ENCODE measurements at regions not wholly inside any gene's neighbourhood (a gene's known extent, or its start where the extent isn't known, plus 50 kb on each side); places are given as distances from the start of the nearest gene placed in this dataset.

DNA sequence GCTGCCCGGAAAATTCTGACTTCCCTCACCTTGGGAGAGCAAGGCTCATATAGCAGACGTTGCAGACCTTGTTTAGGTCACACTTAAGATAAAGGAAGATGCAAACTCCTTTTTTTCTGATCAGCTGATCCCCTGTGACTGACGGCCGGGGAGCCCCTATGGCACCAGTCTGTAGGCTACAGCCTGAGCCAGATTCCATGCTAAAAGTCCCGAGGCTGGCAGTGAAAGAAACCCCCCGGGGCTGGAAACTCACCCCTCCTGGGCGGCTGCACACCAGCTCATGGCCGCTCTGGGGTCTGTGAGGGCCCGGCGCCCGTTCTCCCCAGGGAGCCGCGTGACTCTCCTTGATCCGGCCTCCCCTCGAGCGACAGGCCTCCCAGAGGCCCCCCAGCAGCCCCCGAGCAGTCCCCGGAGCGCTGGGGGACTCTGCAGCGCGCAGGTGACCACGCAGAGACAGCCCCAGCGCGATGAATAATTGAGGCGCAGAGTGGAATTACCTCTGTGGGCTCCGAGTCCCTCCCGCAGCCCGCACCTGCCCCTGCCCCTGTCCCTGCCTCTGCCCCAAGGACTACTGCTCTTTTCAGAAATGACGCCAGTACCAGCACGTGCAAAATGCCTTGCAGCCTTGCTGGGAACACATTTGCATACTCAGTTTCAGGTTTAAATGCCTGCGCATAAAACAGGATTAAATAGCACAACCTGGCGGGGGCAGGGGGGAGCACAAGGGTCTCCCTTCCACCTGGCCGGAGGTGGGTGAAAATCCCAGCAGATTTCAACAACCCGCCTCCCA, 62.6 kb upstream of the CLDN14 start:
- 12 to 14% (median 12%) methylated on average over 26 to 34 of the region's 34 CpGs for WGBS, 3 donors
- FAIRE-seq (no peak), DNase-seq (no peak)
- Histone ChIP-seq H3K4me3 (ENCODE audit: low read depth in 1 of 3, low read length in 3 of 3) (no peak overlapping the region), H3K27ac (ENCODE audit: low read depth in 1 of 3, low read length in 2 of 3) (no peak overlapping the region), H3K9me3 (ENCODE audit: control insufficient read depth in 2 of 2, insufficient read depth in 1 of 2, low read depth in 1 of 2, low read length in 1 of 2) (no peaks in the 10 kb centered on the region), H3K27me3 (ENCODE audit: control insufficient read depth in 3 of 3, insufficient read depth in 3 of 3, low read length in 3 of 3) (peaks cover 0 to 38% (median 2%) of the 10 kb centered on the region in 3 donors), H3K4me1 (ENCODE audit: control insufficient read depth in 3 of 3, insufficient read depth in 2 of 3, low read depth in 1 of 3, low read length in 2 of 3) (no peaks in the 10 kb centered on the region), H3K36me3 (ENCODE audit: control insufficient read depth in 3 of 3, insufficient read depth in 2 of 3, low read depth in 1 of 3, low read length in 3 of 3) (no peaks in the 10 kb centered on the region)

DNA sequence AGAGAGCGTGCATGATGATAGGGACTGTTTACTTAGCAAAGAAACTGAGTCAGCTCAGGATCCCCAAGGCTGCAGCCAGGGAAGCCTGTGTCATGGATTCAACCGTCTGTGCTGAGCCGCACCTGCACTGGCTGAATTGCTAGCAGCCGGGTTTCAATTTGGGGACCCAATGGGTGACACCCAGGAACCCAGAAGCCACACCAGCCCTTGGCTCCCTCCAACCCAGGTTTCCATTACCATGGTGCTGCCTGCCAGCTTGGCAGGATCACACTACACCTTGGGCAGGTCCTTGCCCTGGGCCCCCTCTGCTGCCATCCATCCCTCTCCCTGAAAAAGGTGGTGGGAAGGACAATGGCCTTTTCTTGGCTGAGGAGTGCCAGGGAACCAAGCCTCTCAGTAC, 64.0 kb upstream of the CLDN14 start:
- FAIRE-seq, result no peak

DNA sequence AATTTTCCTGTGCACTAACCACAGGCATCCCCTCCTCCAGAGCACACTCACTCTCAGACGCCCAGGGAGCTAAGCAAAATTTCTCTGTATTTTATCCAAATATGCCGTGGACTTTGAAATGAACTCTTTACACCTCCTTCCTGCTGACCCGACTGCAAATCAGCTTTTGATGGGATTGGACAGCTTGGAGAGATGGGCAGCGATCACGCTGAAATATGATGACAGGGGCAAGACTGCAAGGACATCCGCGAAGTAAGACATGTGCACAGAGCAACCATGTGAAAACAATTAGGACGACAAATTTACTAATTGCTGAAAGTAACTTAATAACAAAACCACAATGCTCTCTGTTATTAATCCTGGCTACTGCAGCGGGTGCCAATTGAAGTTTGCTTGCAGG, 64.6 kb upstream of the CLDN14 start:
- Histone ChIP-seq H3K4me3 (ENCODE audit: low read depth in 1 of 3, low read length in 3 of 3) (no peak overlapping the region), H3K27me3 (ENCODE audit: control insufficient read depth in 3 of 3, insufficient read depth in 3 of 3, low read length in 3 of 3) (peaks cover 0 to 38% (median 2%) of the 10 kb centered on the region in 3 donors), H3K4me1 (ENCODE audit: control insufficient read depth in 3 of 3, insufficient read depth in 2 of 3, low read depth in 1 of 3, low read length in 2 of 3) (no peaks in the 10 kb centered on the region), H3K27ac (ENCODE audit: low read depth in 1 of 3, low read length in 2 of 3) (no peak overlapping the region), H3K9me3 (ENCODE audit: control insufficient read depth in 2 of 2, insufficient read depth in 1 of 2, low read depth in 1 of 2, low read length in 1 of 2) (no peaks in the 10 kb centered on the region), H3K36me3 (ENCODE audit: control insufficient read depth in 3 of 3, insufficient read depth in 2 of 3, low read depth in 1 of 3, low read length in 3 of 3) (no peaks in the 10 kb centered on the region)
- DNase-seq (no peak), FAIRE-seq (no peak)
- 57 to 66% (median 60%) methylated on average over 9 of the region's 9 CpGs for WGBS, 3 donors

More for the DNA sequence above, 64.0 kb upstream of the CLDN14 start:
- no peak overlapping the region for H3K27ac ChIP-seq (ENCODE audit: low read depth in 1 of 3, low read length in 2 of 3)
- H3K36me3 ChIP-seq (ENCODE audit: control insufficient read depth in 3 of 3, insufficient read depth in 2 of 3, low read depth in 1 of 3, low read length in 3 of 3), result no peaks in the 10 kb centered on the region
- no peak overlapping the region for H3K4me3 ChIP-seq (ENCODE audit: low read depth in 1 of 3, low read length in 3 of 3)
- peaks cover 0 to 38% (median 2%) of the 10 kb centered on the region in 3 donors for H3K27me3 ChIP-seq (ENCODE audit: control insufficient read depth in 3 of 3, insufficient read depth in 3 of 3, low read length in 3 of 3)
- no peaks in the 10 kb centered on the region for H3K4me1 ChIP-seq (ENCODE audit: control insufficient read depth in 3 of 3, insufficient read depth in 2 of 3, low read depth in 1 of 3, low read length in 2 of 3)
- H3K9me3 ChIP-seq (ENCODE audit: control insufficient read depth in 2 of 2, insufficient read depth in 1 of 2, low read depth in 1 of 2, low read length in 1 of 2), result no peaks in the 10 kb centered on the region
- 62 to 77% (median 74%) methylated on average over 4 of the region's 4 CpGs for WGBS, 3 donors
- no peak for DNase-seq

DNA sequence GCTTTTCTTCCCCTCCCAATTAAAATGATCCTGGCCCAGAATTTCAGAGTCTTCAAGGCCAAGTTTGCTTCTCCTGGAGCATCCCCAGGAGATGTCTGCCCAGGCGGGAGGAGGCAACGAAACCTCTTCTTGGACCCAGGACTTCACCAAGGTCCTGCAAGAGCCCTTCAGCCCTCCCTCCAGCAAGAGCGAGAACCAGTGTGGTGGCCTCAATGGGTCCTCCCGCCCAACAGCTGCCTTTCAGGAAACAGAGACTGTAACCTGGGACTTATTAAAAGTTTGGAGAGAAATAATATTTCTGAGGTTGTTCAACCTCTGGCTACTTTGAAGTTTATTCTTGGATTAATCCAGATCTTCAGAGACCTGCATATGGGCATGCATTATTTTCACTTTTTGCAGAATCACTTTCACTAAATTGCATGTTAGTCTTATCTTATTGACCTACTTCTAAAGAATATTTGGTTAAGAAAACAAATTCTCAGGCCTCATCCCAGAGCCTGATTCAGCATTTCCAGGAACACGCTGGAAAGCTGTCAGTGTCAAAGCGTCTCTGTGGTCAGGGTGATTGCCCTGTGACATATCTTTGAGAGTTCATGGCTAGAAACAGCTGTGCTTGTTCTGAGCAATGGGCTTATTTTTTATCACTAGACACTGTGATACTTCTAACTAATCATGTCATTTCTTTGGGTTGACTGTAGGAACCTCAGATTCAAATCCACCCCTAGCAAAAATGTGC, 66.0 kb upstream of the CLDN14 start:
- DNase-seq (no peak), FAIRE-seq (no peak)
- H3K4me3 ChIP-seq (ENCODE audit: low read depth in 1 of 3, low read length in 3 of 3), result no peak overlapping the region
- no peak overlapping the region for H3K27ac ChIP-seq (ENCODE audit: low read depth in 1 of 3, low read length in 2 of 3)
- H3K9me3 ChIP-seq (ENCODE audit: control insufficient read depth in 2 of 2, insufficient read depth in 1 of 2, low read depth in 1 of 2, low read length in 1 of 2), result no peaks in the 10 kb centered on the region
- H3K4me1 ChIP-seq (ENCODE audit: control insufficient read depth in 3 of 3, insufficient read depth in 2 of 3, low read depth in 1 of 3, low read length in 2 of 3), result no peaks in the 10 kb centered on the region
- 60 to 65% (median 63%) methylated on average over 6 of the region's 6 CpGs for WGBS, 3 donors
- H3K27me3 ChIP-seq (ENCODE audit: control insufficient read depth in 3 of 3, insufficient read depth in 3 of 3, low read length in 3 of 3), result peaks cover 0 to 34% (median 2%) of the 10 kb centered on the region in 3 donors
- no peaks in the 10 kb centered on the region for H3K36me3 ChIP-seq (ENCODE audit: control insufficient read depth in 3 of 3, insufficient read depth in 2 of 3, low read depth in 1 of 3, low read length in 3 of 3)

DNA sequence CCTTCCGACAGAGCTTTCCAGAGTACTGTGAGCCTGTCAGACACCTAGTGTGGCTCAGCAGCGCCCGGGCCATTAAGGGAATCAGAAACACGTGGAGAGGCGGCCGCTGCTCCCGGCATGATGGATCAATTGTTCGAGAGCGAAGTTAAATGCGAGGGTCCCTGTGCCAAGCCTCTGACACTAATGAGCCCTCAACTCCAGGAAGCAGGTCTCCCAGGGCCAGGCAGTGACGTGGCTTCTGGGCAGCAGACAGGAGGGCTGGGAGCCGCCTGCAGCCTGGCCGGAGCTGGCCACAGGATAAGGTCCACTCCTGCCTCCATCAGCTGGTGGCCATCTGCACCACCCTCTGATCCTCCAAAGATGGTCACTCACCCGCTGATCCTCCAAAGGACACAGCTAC, 67.5 kb upstream of the CLDN14 start:
- no peak overlapping the region for H3K4me3 ChIP-seq (ENCODE audit: low read depth in 1 of 3, low read length in 3 of 3)
- FAIRE-seq (no peak), DNase-seq (no peak)
- H3K27me3 ChIP-seq (ENCODE audit: control insufficient read depth in 3 of 3, insufficient read depth in 3 of 3, low read length in 3 of 3), result peaks cover 0 to 29% (median 0%) of the 10 kb centered on the region in 3 donors
- H3K27ac ChIP-seq (ENCODE audit: low read depth in 1 of 3, low read length in 2 of 3), result no peak overlapping the region
- WGBS, 3 donors, result 76 to 80% (median 77%) methylated on average over 14 of the region's 14 CpGs
- no peaks in the 10 kb centered on the region for H3K36me3 ChIP-seq (ENCODE audit: control insufficient read depth in 3 of 3, insufficient read depth in 2 of 3, low read depth in 1 of 3, low read length in 3 of 3)
- no peaks in the 10 kb centered on the region for H3K4me1 ChIP-seq (ENCODE audit: control insufficient read depth in 3 of 3, insufficient read depth in 2 of 3, low read depth in 1 of 3, low read length in 2 of 3)
- H3K9me3 ChIP-seq (ENCODE audit: control insufficient read depth in 2 of 2, insufficient read depth in 1 of 2, low read depth in 1 of 2, low read length in 1 of 2), result no peaks in the 10 kb centered on the region

DNA sequence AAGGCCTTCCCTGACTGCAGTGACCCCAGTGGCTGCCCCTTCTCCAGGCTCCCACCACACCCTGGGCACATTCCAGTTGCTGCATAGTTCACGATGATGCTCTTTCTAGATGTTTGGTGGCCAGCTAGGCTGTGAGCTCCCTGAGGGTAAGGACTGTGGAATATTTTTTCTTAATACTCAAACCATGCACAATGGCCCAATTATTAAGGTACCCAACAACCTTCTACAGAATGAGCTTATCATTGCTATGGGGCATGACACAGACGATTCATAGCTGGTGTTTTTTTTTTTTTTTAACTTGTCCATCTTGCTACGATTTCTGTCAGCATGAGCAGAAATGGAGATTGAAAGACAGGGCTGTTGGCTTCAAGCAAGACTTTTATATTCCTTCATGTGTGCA, 68.9 kb upstream of the CLDN14 start:
- no peak for FAIRE-seq

DNA sequence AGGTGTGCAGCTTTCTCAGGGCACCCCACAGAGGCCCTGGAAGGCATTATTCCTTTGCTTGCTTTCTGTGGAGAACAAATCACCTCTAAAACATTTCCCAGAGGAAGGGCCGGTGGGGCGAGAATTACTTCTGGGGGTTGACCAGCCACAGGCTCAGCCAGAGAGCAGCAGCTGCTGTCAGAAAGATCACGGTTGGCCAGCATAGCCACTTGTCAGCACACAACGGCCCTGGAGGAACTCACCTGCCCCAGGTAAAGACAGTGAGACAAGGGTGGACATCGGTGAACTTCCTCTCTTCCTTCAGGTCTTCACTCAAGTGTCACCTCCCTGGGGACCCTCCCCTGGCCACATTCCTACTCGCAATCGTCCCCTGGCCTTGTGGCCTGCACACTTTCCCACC, 69.5 kb upstream of the CLDN14 start:
- Histone ChIP-seq H3K4me1 (ENCODE audit: control insufficient read depth in 3 of 3, insufficient read depth in 2 of 3, low read depth in 1 of 3, low read length in 2 of 3) (no peaks in the 10 kb centered on the region), H3K9me3 (ENCODE audit: control insufficient read depth in 2 of 2, insufficient read depth in 1 of 2, low read depth in 1 of 2, low read length in 1 of 2) (no peaks in the 10 kb centered on the region), H3K27me3 (ENCODE audit: control insufficient read depth in 3 of 3, insufficient read depth in 3 of 3, low read length in 3 of 3) (peaks cover 0 to 13% (median 0%) of the 10 kb centered on the region in 3 donors), H3K27ac (ENCODE audit: low read depth in 1 of 3, low read length in 2 of 3) (no peak overlapping the region), H3K4me3 (ENCODE audit: low read depth in 1 of 3, low read length in 3 of 3) (no peak overlapping the region), H3K36me3 (ENCODE audit: control insufficient read depth in 3 of 3, insufficient read depth in 2 of 3, low read depth in 1 of 3, low read length in 3 of 3) (no peaks in the 10 kb centered on the region)
- 69 to 79% (median 77%) methylated on average over 7 of the region's 7 CpGs for WGBS, 3 donors
- DNase-seq (no peak), FAIRE-seq (no peak)

More for the DNA sequence above, 68.9 kb upstream of the CLDN14 start:
- no peak overlapping the region for H3K4me3 ChIP-seq (ENCODE audit: low read depth in 1 of 3, low read length in 3 of 3)
- no peak overlapping the region for H3K27ac ChIP-seq (ENCODE audit: low read depth in 1 of 3, low read length in 2 of 3)
- no peaks in the 10 kb centered on the region for H3K36me3 ChIP-seq (ENCODE audit: control insufficient read depth in 3 of 3, insufficient read depth in 2 of 3, low read depth in 1 of 3, low read length in 3 of 3)
- no peak for DNase-seq
- peaks cover 0 to 19% (median 0%) of the 10 kb centered on the region in 3 donors for H3K27me3 ChIP-seq (ENCODE audit: control insufficient read depth in 3 of 3, insufficient read depth in 3 of 3, low read length in 3 of 3)
- no peaks in the 10 kb centered on the region for H3K4me1 ChIP-seq (ENCODE audit: control insufficient read depth in 3 of 3, insufficient read depth in 2 of 3, low read depth in 1 of 3, low read length in 2 of 3)
- H3K9me3 ChIP-seq (ENCODE audit: control insufficient read depth in 2 of 2, insufficient read depth in 1 of 2, low read depth in 1 of 2, low read length in 1 of 2), result no peaks in the 10 kb centered on the region
- 39 to 46% (median 44%) methylated on average over 3 of the region's 3 CpGs for WGBS, 3 donors

DNA sequence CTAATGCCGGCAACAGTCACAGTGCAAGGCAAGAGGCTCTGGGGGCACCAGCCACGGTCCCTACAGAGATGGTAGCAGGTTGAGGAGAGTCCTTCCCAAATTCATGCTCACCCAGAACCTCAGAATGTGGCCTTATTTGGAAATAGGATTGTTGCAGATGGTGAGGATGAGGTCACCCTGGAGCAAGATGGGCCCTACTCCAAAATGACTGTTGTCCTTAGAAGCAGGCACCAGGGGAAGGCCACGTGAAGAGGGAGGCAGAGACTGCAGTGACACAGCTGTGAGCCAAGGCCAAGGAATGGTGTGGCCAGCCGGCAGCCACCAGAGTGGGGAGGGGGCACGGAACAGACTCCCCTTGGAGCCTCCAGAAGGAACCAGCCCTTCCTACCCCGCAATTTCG, 70.8 kb upstream of the CLDN14 start:
- no peaks in the 10 kb centered on the region for H3K9me3 ChIP-seq (ENCODE audit: control insufficient read depth in 2 of 2, insufficient read depth in 1 of 2, low read depth in 1 of 2, low read length in 1 of 2)
- H3K4me1 ChIP-seq (ENCODE audit: control insufficient read depth in 3 of 3, insufficient read depth in 2 of 3, low read depth in 1 of 3, low read length in 2 of 3), result no peaks in the 10 kb centered on the region
- H3K4me3 ChIP-seq (ENCODE audit: low read depth in 1 of 3, low read length in 3 of 3), result no peak overlapping the region
- DNase-seq, result no peak
- H3K27ac ChIP-seq (ENCODE audit: low read depth in 1 of 3, low read length in 2 of 3), result no peak overlapping the region
- H3K36me3 ChIP-seq (ENCODE audit: control insufficient read depth in 3 of 3, insufficient read depth in 2 of 3, low read depth in 1 of 3, low read length in 3 of 3), result no peaks in the 10 kb centered on the region
- FAIRE-seq, result no peak
- 54 to 65% (median 60%) methylated on average over 7 of the region's 7 CpGs for WGBS, 3 donors
- peaks cover 0 to 4% (median 0%) of the 10 kb centered on the region in 3 donors for H3K27me3 ChIP-seq (ENCODE audit: control insufficient read depth in 3 of 3, insufficient read depth in 3 of 3, low read length in 3 of 3)

Measured in small intestine (tissue), 7 donors.